ENCODE measurements at regions not wholly inside any gene's neighbourhood (a gene's known extent, or its start where the extent isn't known, plus 50 kb on each side); places are given as distances from the start of the nearest gene placed in this dataset.

DNA sequence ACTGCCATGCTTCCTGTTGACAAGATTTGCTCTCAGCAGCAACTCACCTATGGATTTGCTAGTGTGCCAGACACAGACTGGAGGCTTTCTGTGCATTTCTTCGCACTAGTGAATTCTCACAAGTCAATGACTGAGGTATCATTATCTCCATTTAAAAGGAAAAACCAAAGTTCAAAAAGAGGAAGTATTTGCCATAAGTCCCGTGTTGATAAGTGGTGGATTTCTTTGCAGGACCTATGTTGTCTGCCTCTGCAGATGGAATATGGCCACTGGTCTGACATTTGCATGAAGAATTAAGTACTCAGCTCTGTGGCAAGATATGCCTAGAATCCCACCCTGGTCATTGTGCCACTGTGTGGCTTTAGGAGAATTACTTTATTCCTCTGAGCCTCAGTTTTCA lies 299.6 kb downstream of the PAX3 start:
- TF ChIP-seq TSC22D2 (CRISPR knock-in tag; IDR thresholded peaks at IDR 0.05; ENCODE audit: borderline replicate concordance) (no peak), MTF2 (CRISPR knock-in tag; IDR thresholded peaks at IDR 0.05; ENCODE audit: borderline replicate concordance) (no peak), JUN (CRISPR knock-in tag; IDR thresholded peaks at IDR 0.05) (no peak), ZNF652 (CRISPR knock-in tag; IDR thresholded peaks at IDR 0.05; ENCODE audit: borderline replicate concordance, low read depth) (no peak), ZFP36 (IDR thresholded peaks at IDR 0.05; ENCODE audit: borderline replicate concordance, low read depth, low read length, partially characterized antibody) (no peak), PHF21A (CRISPR knock-in tag; IDR thresholded peaks at IDR 0.05) (no peak)
- TF ChIP-seq, protein P1, sequence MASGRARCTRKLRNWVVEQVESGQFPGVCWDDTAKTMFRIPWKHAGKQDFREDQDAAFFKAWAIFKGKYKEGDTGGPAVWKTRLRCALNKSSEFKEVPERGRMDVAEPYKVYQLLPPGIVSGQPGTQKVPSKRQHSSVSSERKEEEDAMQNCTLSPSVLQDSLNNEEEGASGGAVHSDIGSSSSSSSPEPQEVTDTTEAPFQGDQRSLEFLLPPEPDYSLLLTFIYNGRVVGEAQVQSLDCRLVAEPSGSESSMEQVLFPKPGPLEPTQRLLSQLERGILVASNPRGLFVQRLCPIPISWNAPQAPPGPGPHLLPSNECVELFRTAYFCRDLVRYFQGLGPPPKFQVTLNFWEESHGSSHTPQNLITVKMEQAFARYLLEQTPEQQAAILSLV (CRISPR knock-in tag; IDR thresholded peaks at IDR 0.05; ENCODE audit: borderline replicate concordance): no peak
- TF ChIP-seq, protein P2, sequence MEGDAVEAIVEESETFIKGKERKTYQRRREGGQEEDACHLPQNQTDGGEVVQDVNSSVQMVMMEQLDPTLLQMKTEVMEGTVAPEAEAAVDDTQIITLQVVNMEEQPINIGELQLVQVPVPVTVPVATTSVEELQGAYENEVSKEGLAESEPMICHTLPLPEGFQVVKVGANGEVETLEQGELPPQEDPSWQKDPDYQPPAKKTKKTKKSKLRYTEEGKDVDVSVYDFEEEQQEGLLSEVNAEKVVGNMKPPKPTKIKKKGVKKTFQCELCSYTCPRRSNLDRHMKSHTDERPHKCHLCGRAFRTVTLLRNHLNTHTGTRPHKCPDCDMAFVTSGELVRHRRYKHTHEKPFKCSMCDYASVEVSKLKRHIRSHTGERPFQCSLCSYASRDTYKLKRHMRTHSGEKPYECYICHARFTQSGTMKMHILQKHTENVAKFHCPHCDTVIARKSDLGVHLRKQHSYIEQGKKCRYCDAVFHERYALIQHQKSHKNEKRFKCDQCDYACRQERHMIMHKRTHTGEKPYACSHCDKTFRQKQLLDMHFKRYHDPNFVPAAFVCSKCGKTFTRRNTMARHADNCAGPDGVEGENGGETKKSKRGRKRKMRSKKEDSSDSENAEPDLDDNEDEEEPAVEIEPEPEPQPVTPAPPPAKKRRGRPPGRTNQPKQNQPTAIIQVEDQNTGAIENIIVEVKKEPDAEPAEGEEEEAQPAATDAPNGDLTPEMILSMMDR (CRISPR knock-in tag; IDR thresholded peaks at IDR 0.05): no peak
- TF ChIP-seq, protein P3, sequence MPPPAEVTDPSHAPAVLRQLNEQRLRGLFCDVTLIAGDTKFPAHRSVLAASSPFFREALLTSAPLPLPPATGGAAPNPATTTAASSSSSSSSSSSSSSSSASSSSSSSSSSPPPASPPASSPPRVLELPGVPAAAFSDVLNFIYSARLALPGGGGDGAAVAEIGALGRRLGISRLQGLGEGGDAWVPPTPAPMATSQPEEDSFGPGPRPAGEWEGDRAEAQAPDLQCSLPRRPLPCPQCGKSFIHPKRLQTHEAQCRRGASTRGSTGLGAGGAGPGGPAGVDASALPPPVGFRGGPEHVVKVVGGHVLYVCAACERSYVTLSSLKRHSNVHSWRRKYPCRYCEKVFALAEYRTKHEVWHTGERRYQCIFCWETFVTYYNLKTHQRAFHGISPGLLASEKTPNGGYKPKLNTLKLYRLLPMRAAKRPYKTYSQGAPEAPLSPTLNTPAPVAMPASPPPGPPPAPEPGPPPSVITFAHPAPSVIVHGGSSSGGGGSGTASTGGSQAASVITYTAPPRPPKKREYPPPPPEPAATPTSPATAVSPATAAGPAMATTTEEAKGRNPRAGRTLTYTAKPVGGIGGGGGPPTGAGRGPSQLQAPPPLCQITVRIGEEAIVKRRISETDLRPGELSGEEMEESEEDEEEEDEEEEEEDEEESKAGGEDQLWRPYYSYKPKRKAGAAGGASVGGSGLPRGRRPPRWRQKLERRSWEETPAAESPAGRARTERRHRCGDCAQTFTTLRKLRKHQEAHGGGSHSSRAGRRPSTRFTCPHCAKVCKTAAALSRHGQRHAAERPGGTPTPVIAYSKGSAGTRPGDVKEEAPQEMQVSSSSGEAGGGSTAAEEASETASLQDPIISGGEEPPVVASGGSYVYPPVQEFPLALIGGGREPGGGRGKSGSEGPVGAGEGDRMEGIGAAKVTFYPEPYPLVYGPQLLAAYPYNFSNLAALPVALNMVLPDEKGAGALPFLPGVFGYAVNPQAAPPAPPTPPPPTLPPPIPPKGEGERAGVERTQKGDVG (CRISPR knock-in tag; IDR thresholded peaks at IDR 0.05; ENCODE audit: borderline replicate concordance): no peak
- TF ChIP-seq, protein P4, sequence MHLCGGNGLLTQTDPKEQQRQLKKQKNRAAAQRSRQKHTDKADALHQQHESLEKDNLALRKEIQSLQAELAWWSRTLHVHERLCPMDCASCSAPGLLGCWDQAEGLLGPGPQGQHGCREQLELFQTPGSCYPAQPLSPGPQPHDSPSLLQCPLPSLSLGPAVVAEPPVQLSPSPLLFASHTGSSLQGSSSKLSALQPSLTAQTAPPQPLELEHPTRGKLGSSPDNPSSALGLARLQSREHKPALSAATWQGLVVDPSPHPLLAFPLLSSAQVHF (CRISPR knock-in tag; IDR thresholded peaks at IDR 0.05): no peak

All from HepG2 (cell line).